Kidney (tissue), 13 donors: ENCODE measurements at regions not wholly inside any gene's neighbourhood (a gene's known extent, or its start where the extent isn't known, plus 50 kb on each side); places are given as distances from the start of the nearest gene placed in this dataset.

Experiments
- DNase-seq, 5 donors: peaks; one replicate each; pipeline ENCODE4 v3.0.0-alpha.2; 2013 to 2020
- FAIRE-seq: peaks from 2 replicates; lab custom pipeline; 2012; peaks lifted over from hg19 to GRCh38; lab: Jason Lieb, UNC
- H3K27ac ChIP-seq, 2 donors: one replicate each; pipeline ENCODE4 v1.7.0; 2013; ENCODE audit warnings: low read depth in 2 of 2, low read length in 2 of 2, inconsistent platforms in 1 of 2
- H3K27me3 ChIP-seq: one replicate; pipeline ENCODE4 v1.7.1; 2013; ENCODE audit warnings: low read length, inconsistent platforms; ENCODE audit not compliant: control insufficient read depth, insufficient read depth
- H3K36me3 ChIP-seq, 3 donors: one replicate each; pipeline versions ENCODE4 v1.7.0 to v1.7.1; 2013; ENCODE audit warnings: low read length in 3 of 3, control low read depth in 1 of 3, inconsistent platforms in 1 of 3; ENCODE audit not compliant: insufficient read depth in 3 of 3, control insufficient read depth in 2 of 3
- H3K4me1 ChIP-seq, 3 donors: one replicate each; pipeline versions ENCODE4 v1.7.0 to v1.7.1; 2013; ENCODE audit warnings: low read length in 3 of 3, inconsistent platforms in 1 of 3, low read depth in 1 of 3; ENCODE audit not compliant: control insufficient read depth in 2 of 3, insufficient read depth in 2 of 3
- H3K4me3 ChIP-seq, 3 donors: one replicate each; pipeline versions ENCODE4 v1.7.0 to v1.8.1; 2013; ENCODE audit warnings: low read length in 3 of 3, control low read depth in 1 of 3, inconsistent platforms in 1 of 3
- H3K9ac ChIP-seq, 3 donors: one replicate each; pipeline versions ENCODE4 v1.7.0 to v1.7.1; 2013; ENCODE audit warnings: low read length in 3 of 3, control low read depth in 1 of 3, inconsistent platforms in 1 of 3
- H3K9me3 ChIP-seq, 3 donors: one replicate each; pipeline versions ENCODE4 v1.7.0 to v1.7.1; 2013; ENCODE audit warnings: low read length in 3 of 3, control low read depth in 1 of 3, inconsistent platforms in 1 of 3; ENCODE audit not compliant: control insufficient read depth in 2 of 3, insufficient read depth in 1 of 3
- intact Hi-C: fragments of 100-400 bp; cut with DNase I; formaldehyde crosslinking; loops from one replicate; pipeline ENCODE4 v1.11.1; 2022
- TF ChIP-seq, protein P1 (sequence below): IDR thresholded peaks from 3 replicates; pipeline ENCODE4 v1.5.1; 2012; ENCODE audit warnings: mild to moderate bottlenecking, moderate library complexity, borderline replicate concordance; ENCODE audit not compliant: insufficient read depth; ENCODE audit errors: extremely low read depth
- donor health status: control.
- donor health status: control.
- donor health status: control.
- donor health status: control.
- donor health status: control.
- donor health status: DM: yes; HTN: yes; CAD: no.
- donor health status: Normal renal cell carcinoma (clear cell type).

DNA sequence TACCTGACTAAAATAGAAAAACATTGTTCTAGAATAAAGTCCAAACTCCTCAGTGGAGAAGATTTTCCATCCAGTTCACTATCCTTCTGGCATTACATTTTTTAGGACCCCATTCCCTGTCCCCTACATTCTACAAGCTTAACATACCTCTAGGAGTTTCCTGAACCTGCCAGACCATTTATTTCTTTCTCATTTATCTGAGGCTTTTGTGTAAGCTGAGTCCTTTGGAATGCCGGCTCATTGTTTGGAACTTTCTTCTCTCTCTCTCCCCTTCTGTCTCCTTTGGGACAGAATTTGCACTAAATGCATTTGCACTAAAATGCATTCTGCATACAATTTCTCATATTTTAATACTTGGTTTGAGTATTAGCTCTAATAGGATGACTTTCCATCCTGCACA, 393.0 kb upstream of the ANO3 start:
- H3K9ac ChIP-seq, result no peak overlapping the region
- peaks cover 0 to 4% (median 0%) of the 10 kb centered on the region in 3 donors for H3K9me3 ChIP-seq
- no peak for DNase-seq
- intact Hi-C loops, result loop anchor here (10.0 kb wide), 1 partner anchor 486 kb away; no protein-coding TSS in a partner anchor
- no peaks in the 10 kb centered on the region for H3K4me1 ChIP-seq
- H3K27ac ChIP-seq, result no peak overlapping the region
- H3K27me3 ChIP-seq, result no peaks in the 10 kb centered on the region
- TF ChIP-seq, protein P1, sequence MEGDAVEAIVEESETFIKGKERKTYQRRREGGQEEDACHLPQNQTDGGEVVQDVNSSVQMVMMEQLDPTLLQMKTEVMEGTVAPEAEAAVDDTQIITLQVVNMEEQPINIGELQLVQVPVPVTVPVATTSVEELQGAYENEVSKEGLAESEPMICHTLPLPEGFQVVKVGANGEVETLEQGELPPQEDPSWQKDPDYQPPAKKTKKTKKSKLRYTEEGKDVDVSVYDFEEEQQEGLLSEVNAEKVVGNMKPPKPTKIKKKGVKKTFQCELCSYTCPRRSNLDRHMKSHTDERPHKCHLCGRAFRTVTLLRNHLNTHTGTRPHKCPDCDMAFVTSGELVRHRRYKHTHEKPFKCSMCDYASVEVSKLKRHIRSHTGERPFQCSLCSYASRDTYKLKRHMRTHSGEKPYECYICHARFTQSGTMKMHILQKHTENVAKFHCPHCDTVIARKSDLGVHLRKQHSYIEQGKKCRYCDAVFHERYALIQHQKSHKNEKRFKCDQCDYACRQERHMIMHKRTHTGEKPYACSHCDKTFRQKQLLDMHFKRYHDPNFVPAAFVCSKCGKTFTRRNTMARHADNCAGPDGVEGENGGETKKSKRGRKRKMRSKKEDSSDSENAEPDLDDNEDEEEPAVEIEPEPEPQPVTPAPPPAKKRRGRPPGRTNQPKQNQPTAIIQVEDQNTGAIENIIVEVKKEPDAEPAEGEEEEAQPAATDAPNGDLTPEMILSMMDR, result no peak
- no peaks in the 10 kb centered on the region for H3K36me3 ChIP-seq
- no peak overlapping the region for H3K4me3 ChIP-seq
- FAIRE-seq, result no peak

DNA sequence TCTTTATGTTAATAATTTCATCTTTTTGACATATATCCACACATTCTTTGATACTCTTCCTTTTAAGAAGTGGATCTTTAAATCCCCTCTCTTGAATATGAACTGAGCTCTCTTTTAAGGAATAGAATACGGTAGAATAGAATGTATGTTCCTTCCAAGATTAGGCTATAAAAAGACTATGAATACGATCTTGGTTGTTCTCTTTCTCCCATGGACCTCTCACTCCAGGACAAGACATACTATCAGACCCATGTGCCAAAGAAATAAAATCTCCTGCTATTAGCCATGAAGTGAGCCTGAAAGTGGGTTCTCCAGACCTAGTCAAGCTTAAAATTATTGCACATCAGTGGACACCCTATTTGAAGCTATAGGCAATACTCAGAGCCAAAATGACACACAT, 392.2 kb upstream of the ANO3 start:
- H3K4me3 ChIP-seq, result no peak overlapping the region
- DNase-seq (no peak), FAIRE-seq (no peak)
- H3K36me3 ChIP-seq, result no peaks in the 10 kb centered on the region
- H3K9ac ChIP-seq, result no peak overlapping the region
- intact Hi-C loops, result loop anchor here (10.0 kb wide), 1 partner anchor 485 kb away; no protein-coding TSS in a partner anchor
- H3K4me1 ChIP-seq, result no peaks in the 10 kb centered on the region
- H3K27ac ChIP-seq, result no peak overlapping the region
- TF ChIP-seq, protein P1, result no peak
- H3K27me3 ChIP-seq, result no peaks in the 10 kb centered on the region
- H3K9me3 ChIP-seq, result peaks cover 0 to 4% (median 0%) of the 10 kb centered on the region in 3 donors

DNA sequence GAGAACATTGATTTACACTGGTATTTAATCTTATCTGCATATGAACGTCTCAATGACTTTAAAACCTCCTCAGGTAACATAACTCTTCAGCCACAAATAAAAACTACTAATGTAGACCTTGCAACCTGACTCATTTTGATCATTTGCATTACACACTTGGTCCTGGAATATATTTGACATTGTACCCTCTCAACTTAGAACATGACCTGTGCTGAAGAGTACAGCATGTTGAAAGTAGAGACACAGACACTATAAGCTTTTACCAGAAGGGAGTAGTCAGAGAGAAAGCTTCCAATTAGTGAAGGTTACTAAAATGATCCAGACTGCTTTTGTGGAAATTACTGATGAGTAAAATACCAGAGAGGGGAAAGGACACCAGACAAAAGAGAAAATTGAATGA, 390.6 kb upstream of the ANO3 start:
- Histone ChIP-seq H3K27me3 (no peaks in the 10 kb centered on the region), H3K4me3 (no peak overlapping the region), H3K9me3 (no peaks in the 10 kb centered on the region), H3K36me3 (no peaks in the 10 kb centered on the region), H3K9ac (no peak overlapping the region), H3K27ac (no peak overlapping the region), H3K4me1 (no peaks in the 10 kb centered on the region)
- TF ChIP-seq, protein P1, result no peak
- no peak for FAIRE-seq
- intact Hi-C loops, result no loop called here
- DNase-seq, result no peak

DNA sequence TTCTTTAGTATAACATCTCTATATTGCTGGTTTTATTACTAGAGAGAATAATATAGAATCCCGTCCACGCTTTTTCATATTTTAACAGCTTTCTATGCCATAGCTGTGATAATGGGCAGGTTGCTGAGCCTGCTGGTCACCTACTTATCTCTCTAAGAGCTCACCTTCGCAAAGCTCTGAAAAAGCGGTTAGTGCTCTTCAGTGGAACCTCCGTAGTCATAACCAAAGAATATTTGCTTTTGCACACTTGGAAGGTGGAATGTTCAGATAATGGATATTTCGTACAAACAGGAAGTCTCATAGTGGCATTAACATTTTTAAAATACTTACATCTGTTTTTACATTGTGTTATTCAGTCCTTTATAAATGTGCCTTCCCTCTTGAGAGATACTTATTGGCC, 388.9 kb upstream of the ANO3 start:
- H3K9ac ChIP-seq, result no peak overlapping the region
- no peak for DNase-seq
- intact Hi-C loops, result no loop called here
- TF ChIP-seq, protein P1, result no peak
- no peaks in the 10 kb centered on the region for H3K4me1 ChIP-seq
- H3K27me3 ChIP-seq, result no peaks in the 10 kb centered on the region
- no peak overlapping the region for H3K4me3 ChIP-seq
- no peaks in the 10 kb centered on the region for H3K36me3 ChIP-seq
- no peak overlapping the region for H3K27ac ChIP-seq
- FAIRE-seq, result no peak
- no peaks in the 10 kb centered on the region for H3K9me3 ChIP-seq
